Calu3 (cell line): ENCODE measurements at regions not wholly inside any gene's neighbourhood (a gene's known extent, or its start where the extent isn't known, plus 50 kb on each side); places are given as distances from the start of the nearest gene placed in this dataset.

Source experiments
- BruUV-seq: library from RNA; stranded (reverse); fragments of 400-500 nt; replicated peaks from 2 replicates; lab custom pipeline; 2021; lab: Mats Ljungman, UMichigan
- CTCF ChIA-PET: fragments of 300-600 bp; sonication (Branson Sonifier 250); formaldehyde crosslinking; loops from one replicate; lab custom pipeline; 2022; ENCODE audit warnings: antibody characterized with exemption; lab: Charles Lee
- DNase-seq: peaks from one replicate; pipeline ENCODE4 v3.0.0; 2022
- H3K27ac Mint-ChIP-seq: one replicate; pipeline ENCODE4 v1.8.0; 2022; ENCODE audit warnings: mixed read lengths; ENCODE audit not compliant: unreplicated experiment
- H3K27me3 Mint-ChIP-seq: one replicate; pipeline ENCODE4 v1.8.0; 2022; ENCODE audit warnings: mixed read lengths; ENCODE audit not compliant: unreplicated experiment
- H3K36me3 Mint-ChIP-seq: one replicate; pipeline ENCODE4 v1.8.0; 2022; ENCODE audit warnings: mild to moderate bottlenecking, moderate library complexity, mixed read lengths; ENCODE audit not compliant: insufficient read depth, unreplicated experiment
- H3K4me1 Mint-ChIP-seq: one replicate; pipeline ENCODE4 v1.8.0; 2022; ENCODE audit warnings: mild to moderate bottlenecking, low read depth, mixed read lengths; ENCODE audit not compliant: unreplicated experiment
- H3K4me3 Mint-ChIP-seq: one replicate; pipeline ENCODE4 v1.8.0; 2022; ENCODE audit warnings: mild to moderate bottlenecking, low read depth, moderate library complexity, mixed read lengths; ENCODE audit not compliant: unreplicated experiment
- H3K9me3 Mint-ChIP-seq: one replicate; pipeline ENCODE4 v1.8.0; 2022; ENCODE audit warnings: low read depth, mixed read lengths; ENCODE audit not compliant: unreplicated experiment
- intact Hi-C: fragments of 100-400 bp; cut with micrococcal nuclease; formaldehyde crosslinking; loops from one replicate; pipeline ENCODE4 v1.10.0; 2022; ENCODE audit not compliant: unreplicated experiment
- TF ChIP-seq, protein P1 (sequence below): fragments of 200-600 bp; IDR thresholded peaks from one replicate; pipeline ENCODE4 v1.8.0; 2022; ENCODE audit warnings: antibody characterized with exemption; ENCODE audit not compliant: unreplicated experiment

GRCh38 chr6:40701352-40702007 is 114.3 kb upstream of the LRFN2 start:
- no peaks in the 10 kb centered on the region for H3K9me3 Mint-ChIP-seq
- intact Hi-C loops, result no loop called here
- no TSS peak for BruUV-seq
- H3K27me3 Mint-ChIP-seq, result peaks cover 91% of the 10 kb centered on the region
- TF ChIP-seq, protein P1, sequence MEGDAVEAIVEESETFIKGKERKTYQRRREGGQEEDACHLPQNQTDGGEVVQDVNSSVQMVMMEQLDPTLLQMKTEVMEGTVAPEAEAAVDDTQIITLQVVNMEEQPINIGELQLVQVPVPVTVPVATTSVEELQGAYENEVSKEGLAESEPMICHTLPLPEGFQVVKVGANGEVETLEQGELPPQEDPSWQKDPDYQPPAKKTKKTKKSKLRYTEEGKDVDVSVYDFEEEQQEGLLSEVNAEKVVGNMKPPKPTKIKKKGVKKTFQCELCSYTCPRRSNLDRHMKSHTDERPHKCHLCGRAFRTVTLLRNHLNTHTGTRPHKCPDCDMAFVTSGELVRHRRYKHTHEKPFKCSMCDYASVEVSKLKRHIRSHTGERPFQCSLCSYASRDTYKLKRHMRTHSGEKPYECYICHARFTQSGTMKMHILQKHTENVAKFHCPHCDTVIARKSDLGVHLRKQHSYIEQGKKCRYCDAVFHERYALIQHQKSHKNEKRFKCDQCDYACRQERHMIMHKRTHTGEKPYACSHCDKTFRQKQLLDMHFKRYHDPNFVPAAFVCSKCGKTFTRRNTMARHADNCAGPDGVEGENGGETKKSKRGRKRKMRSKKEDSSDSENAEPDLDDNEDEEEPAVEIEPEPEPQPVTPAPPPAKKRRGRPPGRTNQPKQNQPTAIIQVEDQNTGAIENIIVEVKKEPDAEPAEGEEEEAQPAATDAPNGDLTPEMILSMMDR, result no peak
- H3K4me3 Mint-ChIP-seq, result no peak overlapping the region
- CTCF ChIA-PET, result interaction anchor here (0.5 kb wide), 1 partner anchor 302 kb away, joined by 4 read pairs; no protein-coding TSS in a partner anchor
- H3K4me1 Mint-ChIP-seq, result no peaks in the 10 kb centered on the region
- H3K27ac Mint-ChIP-seq, result no peak overlapping the region
- H3K36me3 Mint-ChIP-seq, result no peaks in the 10 kb centered on the region
- no peak for DNase-seq

GRCh38 chr6:40700006-40700580 is 112.9 kb upstream of the LRFN2 start:
- TF ChIP-seq, protein P1, result no peak
- Mint-ChIP-seq H3K36me3 (no peaks in the 10 kb centered on the region), H3K4me3 (no peak overlapping the region), H3K27me3 (peaks cover 88% of the 10 kb centered on the region), H3K27ac (no peak overlapping the region), H3K9me3 (no peaks in the 10 kb centered on the region), H3K4me1 (no peaks in the 10 kb centered on the region)
- CTCF ChIA-PET, result no interaction called here
- intact Hi-C loops, result no loop called here
- DNase-seq, result no peak
- no TSS peak for BruUV-seq

DNA sequence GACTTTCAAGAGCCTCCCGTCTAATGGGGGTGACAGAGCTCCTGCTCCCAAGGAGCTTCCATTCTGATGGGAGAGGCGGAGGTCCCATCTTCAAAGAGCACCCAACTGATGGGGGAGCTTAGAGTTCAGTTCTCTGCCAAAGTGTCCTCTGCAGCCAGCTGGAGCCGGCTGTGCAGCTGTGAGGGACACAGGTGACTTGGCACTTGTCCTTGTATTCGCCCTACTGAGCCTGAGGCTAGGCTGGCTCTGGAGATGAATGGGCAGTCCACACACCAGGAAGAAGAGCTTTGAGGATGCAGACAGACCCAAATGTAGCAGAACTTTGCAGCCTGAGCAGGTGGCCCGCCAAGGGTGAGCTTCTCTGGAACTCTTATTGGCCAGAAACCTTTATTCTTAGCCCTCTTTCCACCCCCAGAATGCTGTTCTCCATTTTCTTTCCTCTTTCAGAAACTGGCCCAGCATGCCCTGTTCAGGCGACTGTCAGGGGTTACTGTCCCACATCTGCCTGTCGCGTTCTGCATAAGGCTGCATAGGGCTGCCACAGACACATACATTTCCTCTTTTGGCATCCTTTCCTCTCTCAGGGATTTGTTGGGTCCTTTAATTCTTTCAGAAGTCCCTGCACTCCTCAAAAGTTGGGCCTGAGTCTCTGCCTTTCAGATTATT is 108.7 kb upstream of the LRFN2 start:
- H3K27me3 Mint-ChIP-seq, result peaks cover 75% of the 10 kb centered on the region
- no TSS peak for BruUV-seq
- H3K36me3 Mint-ChIP-seq, result no peaks in the 10 kb centered on the region
- no peaks in the 10 kb centered on the region for H3K4me1 Mint-ChIP-seq
- no peak overlapping the region for H3K27ac Mint-ChIP-seq
- DNase-seq, result no peak
- H3K9me3 Mint-ChIP-seq, result no peaks in the 10 kb centered on the region
- no peak overlapping the region for H3K4me3 Mint-ChIP-seq
- CTCF ChIA-PET, result interaction anchor here (1.2 kb wide), 1 partner anchor 32 kb away, joined by 3 read pairs; no protein-coding TSS in a partner anchor
- intact Hi-C loops, result no loop called here
- TF ChIP-seq, protein P1, result no peak

DNA sequence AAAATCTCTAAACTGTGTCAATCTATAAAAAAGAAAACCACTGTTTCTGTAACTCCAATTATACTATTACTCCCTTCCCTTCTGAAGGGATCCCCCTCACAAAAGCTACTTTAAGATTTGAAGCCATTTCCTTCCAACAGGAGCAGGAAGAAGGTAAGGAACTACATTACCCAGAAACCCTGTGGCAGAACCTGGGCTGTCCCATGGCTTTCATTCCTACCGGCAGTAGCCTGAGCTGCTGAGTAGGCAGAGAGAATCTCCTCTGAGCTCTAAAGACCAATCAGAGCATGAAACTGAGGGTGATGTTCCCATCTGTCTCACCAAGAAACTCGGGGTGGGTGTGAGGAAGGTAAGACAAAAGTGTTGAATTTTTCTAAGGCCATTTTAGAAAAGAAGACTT is 108.0 kb upstream of the LRFN2 start:
- BruUV-seq, result no TSS peak
- no peak for DNase-seq
- TF ChIP-seq, protein P1, result no peak
- H3K27ac Mint-ChIP-seq, result no peak overlapping the region
- no peak overlapping the region for H3K4me3 Mint-ChIP-seq
- no peaks in the 10 kb centered on the region for H3K36me3 Mint-ChIP-seq
- no peaks in the 10 kb centered on the region for H3K9me3 Mint-ChIP-seq
- intact Hi-C loops, result no loop called here
- CTCF ChIA-PET, result interaction anchor here (1.2 kb wide), 1 partner anchor 33 kb away, joined by 3 read pairs; no protein-coding TSS in a partner anchor
- H3K27me3 Mint-ChIP-seq, result peaks cover 74% of the 10 kb centered on the region
- H3K4me1 Mint-ChIP-seq, result no peaks in the 10 kb centered on the region
